IPS-11a (cell line): ENCODE measurements at regions not wholly inside any gene's neighbourhood (a gene's known extent, or its start where the extent isn't known, plus 50 kb on each side); places are given as distances from the start of the nearest gene placed in this dataset.
"Not testable (repeated sequence)": the region's sequence is repeated elsewhere in the genome, so short reads cannot be mapped to it uniquely, and the experiment has no call there.

Experiments
- H3K4me3 ChIP-seq: one replicate; pipeline ENCODE4 v1.5.1; 2013; ENCODE audit warnings: low read depth, low read length, control low read depth

GRCh38 chr15:60134609-60135008 lies 130.5 kb downstream of the FOXB1 start:
- H3K4me3 ChIP-seq = no peak overlapping the region

- no peak overlapping the region for H3K4me3 ChIP-seq
These were observed 131.8 kb downstream of the FOXB1 start for GRCh38 chr15:60135961-60136360.

- no peak overlapping the region for H3K4me3 ChIP-seq
These were observed 133.7 kb downstream of the FOXB1 start for GRCh38 chr15:60137711-60138396.

- no peak overlapping the region for H3K4me3 ChIP-seq
These were observed 134.4 kb downstream of the FOXB1 start for GRCh38 chr15:60138397-60138968.

GRCh38 chr15:60152386-60152785 lies 148.3 kb downstream of the FOXB1 start:
- no peak overlapping the region for H3K4me3 ChIP-seq

- H3K4me3 ChIP-seq = no peak overlapping the region
These were observed 150.7 kb downstream of the FOXB1 start for GRCh38 chr15:60154764-60155325.

- H3K4me3 ChIP-seq = no peak overlapping the region
These were observed 151.6 kb downstream of the FOXB1 start for GRCh38 chr15:60155661-60156060.

- H3K4me3 ChIP-seq = no peak overlapping the region
These were observed 156.8 kb downstream of the FOXB1 start for GRCh38 chr15:60160909-60161308.

- no peak overlapping the region for H3K4me3 ChIP-seq
These were observed 157.6 kb downstream of the FOXB1 start for GRCh38 chr15:60161704-60162103.

- no peak overlapping the region for H3K4me3 ChIP-seq
These were observed 158.3 kb downstream of the FOXB1 start for GRCh38 chr15:60162251-60162967.

- no peak overlapping the region for H3K4me3 ChIP-seq
These were observed 158.9 kb downstream of the FOXB1 start for GRCh38 chr15:60162968-60163355.

- H3K4me3 ChIP-seq = no peak overlapping the region
These were observed 161.0 kb downstream of the FOXB1 start for GRCh38 chr15:60165111-60165510.

- no peak overlapping the region for H3K4me3 ChIP-seq
These were observed 168.0 kb downstream of the FOXB1 start for GRCh38 chr15:60172143-60172542.

GRCh38 chr15:60179786-60180391 lies 175.8 kb downstream of the FOXB1 start:
- no peak overlapping the region for H3K4me3 ChIP-seq

GRCh38 chr15:60181957-60182356 lies 177.8 kb downstream of the FOXB1 start:
- not testable (repeated sequence) for H3K4me3 ChIP-seq

- H3K4me3 ChIP-seq = no peak overlapping the region
These were observed 179.3 kb downstream of the FOXB1 start for GRCh38 chr15:60183366-60183765.

- H3K4me3 ChIP-seq = no peak overlapping the region
These were observed 180.5 kb downstream of the FOXB1 start for GRCh38 chr15:60184579-60184978.

- H3K4me3 ChIP-seq = no peak overlapping the region
These were observed 186.9 kb downstream of the FOXB1 start for GRCh38 chr15:60191016-60191415.

- H3K4me3 ChIP-seq = no peak overlapping the region
These were observed 187.7 kb downstream of the FOXB1 start for GRCh38 chr15:60191821-60192220.

GRCh38 chr15:60195611-60196010 lies 191.5 kb downstream of the FOXB1 start:
- no peak overlapping the region for H3K4me3 ChIP-seq

- H3K4me3 ChIP-seq = no peak overlapping the region
These were observed 193.5 kb downstream of the ANXA2 start for GRCh38 chr15:60204131-60204885.
